ENCODE measurements at regions not wholly inside any gene's neighbourhood (a gene's known extent, or its start where the extent isn't known, plus 50 kb on each side); places are given as distances from the start of the nearest gene placed in this dataset.
A peak's percentile ranks its signal among the peaks of the same experiment; 100 is the strongest.

DNA sequence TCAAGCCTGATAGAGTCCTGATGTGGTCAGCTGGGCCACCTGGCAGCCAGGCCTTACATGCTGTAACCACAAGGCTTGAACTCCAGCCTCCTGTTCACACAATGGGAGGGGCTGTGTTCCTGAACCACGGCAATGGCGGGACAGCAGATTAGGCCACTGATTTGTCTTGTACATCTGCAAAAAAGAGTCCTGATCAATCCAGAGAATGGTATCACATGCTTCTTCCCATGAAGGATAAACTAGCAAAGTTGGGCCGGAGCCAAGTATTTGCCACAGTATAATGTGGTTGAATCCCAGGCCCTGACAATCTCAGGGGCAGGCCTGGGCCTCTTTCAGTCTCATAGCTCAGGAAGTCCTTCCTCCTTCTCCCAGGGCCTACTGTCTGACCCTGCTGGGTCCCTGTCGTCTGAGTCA lies 2182.5 kb upstream of the AGA start:
- Histone ChIP-seq H3K27ac (ENCODE audit: low read depth, low read length) (no peak overlapping the region), H3K79me2 (ENCODE audit: control insufficient read depth, insufficient read depth, low read length) (no peaks in the 10 kb centered on the region), H2BK120ac (ENCODE audit: low read depth, low read length) (no peak overlapping the region), H3K18ac (ENCODE audit: low read length) (no peak overlapping the region), H3K79me1 (ENCODE audit: low read length) (no peaks in the 10 kb centered on the region), H4K8ac (ENCODE audit: low read depth, low read length) (no peak overlapping the region), H3K36me3 (ENCODE audit: control insufficient read depth, insufficient read depth, low read length) (no peaks in the 10 kb centered on the region), H3K56ac (ENCODE audit: low read length) (peak overlapping the region; percentile 28), H3K4me2 (ENCODE audit: low read length) (no peak overlapping the region), H3K4me3 (ENCODE audit: low read length) (no peak overlapping the region), H2BK15ac (replicated peaks; ENCODE audit: low read depth) (no peak overlapping the region), H3K23ac (ENCODE audit: low read length) (no peak overlapping the region), H2BK5ac (ENCODE audit: low read length) (no peak overlapping the region), H3K4me1 (ENCODE audit: control insufficient read depth, low read depth, low read length) (no peaks in the 10 kb centered on the region), H3K4ac (ENCODE audit: low read depth, low read length) (no peak overlapping the region), H4K5ac (ENCODE audit: low read length) (no peak overlapping the region), H3K9ac (ENCODE audit: low read length) (no peak overlapping the region), H2AK5ac (ENCODE audit: low read length) (no peak overlapping the region), H3K27me3 (ENCODE audit: insufficient read depth, low read length, poor library complexity) (no peaks in the 10 kb centered on the region)
- WGBS (ENCODE audit: extremely low coverage, insufficient coverage, low lambda C conversion rate), result no CpG with 5 or more reads among the region's 4 CpGs
- DNase-seq, result peak; percentile 34

DNA sequence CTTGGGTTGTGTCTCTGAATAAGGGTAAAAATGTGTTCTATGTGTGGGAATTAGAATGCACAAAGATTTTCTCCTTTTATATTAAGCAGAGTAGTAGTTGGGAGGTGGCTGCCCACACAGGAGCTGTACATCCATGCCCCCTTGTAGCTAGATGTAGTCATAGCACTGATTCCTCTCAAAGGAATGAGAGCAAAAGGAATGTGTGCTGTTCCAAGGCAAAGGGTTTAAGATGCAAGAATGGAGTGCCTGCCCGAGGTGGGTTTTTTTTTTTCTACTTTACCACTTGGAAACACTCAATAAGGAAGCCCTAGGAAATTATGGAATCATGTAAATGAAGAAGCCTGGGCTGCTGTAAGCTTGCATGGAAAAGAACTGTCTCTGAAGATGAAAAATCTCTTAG lies 2183.2 kb upstream of the AGA start:
- H3K4me2 ChIP-seq (ENCODE audit: low read length), result no peak overlapping the region
- no peak overlapping the region for H3K56ac ChIP-seq (ENCODE audit: low read length)
- no peaks in the 10 kb centered on the region for H3K36me3 ChIP-seq (ENCODE audit: control insufficient read depth, insufficient read depth, low read length)
- no peak overlapping the region for H2BK5ac ChIP-seq (ENCODE audit: low read length)
- H3K18ac ChIP-seq (ENCODE audit: low read length), result no peak overlapping the region
- H4K8ac ChIP-seq (ENCODE audit: low read depth, low read length), result no peak overlapping the region
- no peak overlapping the region for H2BK120ac ChIP-seq (ENCODE audit: low read depth, low read length)
- no peak overlapping the region for H3K27ac ChIP-seq (ENCODE audit: low read depth, low read length)
- H3K27me3 ChIP-seq (ENCODE audit: insufficient read depth, low read length, poor library complexity), result no peaks in the 10 kb centered on the region
- H3K4me1 ChIP-seq (ENCODE audit: control insufficient read depth, low read depth, low read length), result no peaks in the 10 kb centered on the region
- H3K4ac ChIP-seq (ENCODE audit: low read depth, low read length), result no peak overlapping the region
- H3K4me3 ChIP-seq (ENCODE audit: low read length), result no peak overlapping the region
- no peaks in the 10 kb centered on the region for H3K79me2 ChIP-seq (ENCODE audit: control insufficient read depth, insufficient read depth, low read length)
- no peak overlapping the region for H2AK5ac ChIP-seq (ENCODE audit: low read length)
- no peaks in the 10 kb centered on the region for H3K79me1 ChIP-seq (ENCODE audit: low read length)
- H4K5ac ChIP-seq (ENCODE audit: low read length), result no peak overlapping the region
- no peak overlapping the region for H3K9ac ChIP-seq (ENCODE audit: low read length)
- H2BK15ac ChIP-seq (replicated peaks; ENCODE audit: low read depth), result no peak overlapping the region
- WGBS (ENCODE audit: extremely low coverage, insufficient coverage, low lambda C conversion rate), result no CpG with 5 or more reads among the region's 1 CpG
- DNase-seq, result peak; percentile 53
- no peak overlapping the region for H3K23ac ChIP-seq (ENCODE audit: low read length)

DNA sequence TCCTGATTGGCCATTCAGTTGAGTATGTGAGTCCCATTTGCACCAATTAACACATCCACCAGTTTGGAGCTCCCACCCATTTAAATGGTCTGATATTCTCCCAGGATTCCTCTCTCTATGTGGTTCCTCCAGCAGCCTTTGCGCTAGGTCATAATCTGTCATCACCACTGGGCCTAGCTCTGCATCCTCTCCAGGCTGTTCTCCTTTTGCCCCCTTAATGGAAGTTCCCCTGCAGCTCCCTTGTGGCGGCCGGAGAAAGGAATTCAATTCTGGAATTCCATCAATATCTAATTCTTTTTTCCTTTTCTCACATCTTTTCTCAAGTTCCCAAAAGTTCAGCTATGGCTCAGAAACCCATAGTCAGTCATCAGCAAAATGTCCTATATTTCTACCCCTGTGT lies 2184.4 kb upstream of the AGA start:
- H3K18ac ChIP-seq (ENCODE audit: low read length), result no peak overlapping the region
- H3K4me1 ChIP-seq (ENCODE audit: control insufficient read depth, low read depth, low read length), result no peaks in the 10 kb centered on the region
- no peak overlapping the region for H2BK15ac ChIP-seq (replicated peaks; ENCODE audit: low read depth)
- H3K27me3 ChIP-seq (ENCODE audit: insufficient read depth, low read length, poor library complexity), result no peaks in the 10 kb centered on the region
- no CpG with 5 or more reads among the region's 3 CpGs for WGBS (ENCODE audit: extremely low coverage, insufficient coverage, low lambda C conversion rate)
- no peak overlapping the region for H2BK5ac ChIP-seq (ENCODE audit: low read length)
- H3K36me3 ChIP-seq (ENCODE audit: control insufficient read depth, insufficient read depth, low read length), result no peaks in the 10 kb centered on the region
- no peak overlapping the region for H3K4me3 ChIP-seq (ENCODE audit: low read length)
- no peak overlapping the region for H3K23ac ChIP-seq (ENCODE audit: low read length)
- peak; percentile 71 for DNase-seq
- H3K4ac ChIP-seq (ENCODE audit: low read depth, low read length), result no peak overlapping the region
- H3K56ac ChIP-seq (ENCODE audit: low read length), result no peak overlapping the region
- no peak overlapping the region for H3K27ac ChIP-seq (ENCODE audit: low read depth, low read length)
- no peaks in the 10 kb centered on the region for H3K79me2 ChIP-seq (ENCODE audit: control insufficient read depth, insufficient read depth, low read length)
- H4K8ac ChIP-seq (ENCODE audit: low read depth, low read length), result no peak overlapping the region
- no peak overlapping the region for H4K5ac ChIP-seq (ENCODE audit: low read length)
- no peak overlapping the region for H3K9ac ChIP-seq (ENCODE audit: low read length)
- H2AK5ac ChIP-seq (ENCODE audit: low read length), result no peak overlapping the region
- H2BK120ac ChIP-seq (ENCODE audit: low read depth, low read length), result no peak overlapping the region
- no peak overlapping the region for H3K4me2 ChIP-seq (ENCODE audit: low read length)
- no peaks in the 10 kb centered on the region for H3K79me1 ChIP-seq (ENCODE audit: low read length)

DNA sequence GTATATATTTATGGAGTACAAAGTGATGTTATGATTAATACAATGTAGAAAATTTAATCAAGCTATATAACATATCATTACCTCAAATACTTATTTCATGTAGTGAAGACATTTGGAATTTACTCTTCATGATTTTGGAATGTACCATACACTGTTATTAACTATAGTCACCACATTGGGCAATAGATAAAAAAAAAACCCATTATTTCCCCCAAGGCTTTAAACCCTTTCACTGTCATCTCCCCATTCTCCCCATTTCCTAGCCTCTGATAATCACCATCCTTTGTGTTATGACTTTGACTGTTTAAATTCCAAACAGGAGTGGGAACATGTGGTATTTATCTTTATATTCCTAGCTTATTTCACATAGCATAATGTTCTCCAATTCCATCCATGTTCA lies 2189.1 kb upstream of the AGA start:
- no peak overlapping the region for H3K27ac ChIP-seq (ENCODE audit: low read depth, low read length)
- no peak overlapping the region for H3K9ac ChIP-seq (ENCODE audit: low read length)
- no peak overlapping the region for H4K8ac ChIP-seq (ENCODE audit: low read depth, low read length)
- no peaks in the 10 kb centered on the region for H3K79me1 ChIP-seq (ENCODE audit: low read length)
- H3K56ac ChIP-seq (ENCODE audit: low read length), result no peak overlapping the region
- no peak overlapping the region for H3K4me2 ChIP-seq (ENCODE audit: low read length)
- no peak for DNase-seq
- H4K5ac ChIP-seq (ENCODE audit: low read length), result no peak overlapping the region
- no peak overlapping the region for H2BK15ac ChIP-seq (replicated peaks; ENCODE audit: low read depth)
- no peak overlapping the region for H3K23ac ChIP-seq (ENCODE audit: low read length)
- no peaks in the 10 kb centered on the region for H3K4me1 ChIP-seq (ENCODE audit: control insufficient read depth, low read depth, low read length)
- no peaks in the 10 kb centered on the region for H3K79me2 ChIP-seq (ENCODE audit: control insufficient read depth, insufficient read depth, low read length)
- no peak overlapping the region for H3K18ac ChIP-seq (ENCODE audit: low read length)
- no peak overlapping the region for H2BK120ac ChIP-seq (ENCODE audit: low read depth, low read length)
- H2BK5ac ChIP-seq (ENCODE audit: low read length), result no peak overlapping the region
- no peak overlapping the region for H2AK5ac ChIP-seq (ENCODE audit: low read length)
- H3K27me3 ChIP-seq (ENCODE audit: insufficient read depth, low read length, poor library complexity), result no peaks in the 10 kb centered on the region
- H3K4ac ChIP-seq (ENCODE audit: low read depth, low read length), result no peak overlapping the region
- no peak overlapping the region for H3K4me3 ChIP-seq (ENCODE audit: low read length)
- H3K36me3 ChIP-seq (ENCODE audit: control insufficient read depth, insufficient read depth, low read length), result no peaks in the 10 kb centered on the region

DNA sequence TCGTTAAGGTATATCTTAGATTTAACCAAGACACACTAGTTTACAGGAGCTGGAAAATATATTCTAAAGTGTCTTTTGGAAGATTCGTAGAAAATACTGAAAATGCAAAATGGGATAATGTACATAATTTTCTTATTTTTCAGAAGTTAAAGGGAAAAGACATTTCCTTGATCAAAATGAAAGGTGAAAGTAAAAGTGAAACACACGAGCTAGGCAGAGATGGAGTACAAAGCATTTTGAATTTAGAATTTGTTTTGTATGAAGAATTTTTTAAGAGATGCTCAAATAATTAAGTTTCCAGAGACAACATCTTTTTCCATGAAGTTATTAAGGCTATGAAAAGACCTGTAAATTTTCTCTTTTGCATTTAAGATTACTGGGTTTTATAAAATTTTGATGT lies 2192.6 kb upstream of the AGA start:
- H2AK5ac ChIP-seq (ENCODE audit: low read length), result no peak overlapping the region
- DNase-seq, result no peak
- H3K9ac ChIP-seq (ENCODE audit: low read length), result no peak overlapping the region
- no peak overlapping the region for H3K18ac ChIP-seq (ENCODE audit: low read length)
- H3K4me1 ChIP-seq (ENCODE audit: control insufficient read depth, low read depth, low read length), result no peaks in the 10 kb centered on the region
- H3K4ac ChIP-seq (ENCODE audit: low read depth, low read length), result no peak overlapping the region
- H3K23ac ChIP-seq (ENCODE audit: low read length), result no peak overlapping the region
- H2BK5ac ChIP-seq (ENCODE audit: low read length), result no peak overlapping the region
- no peak overlapping the region for H3K27ac ChIP-seq (ENCODE audit: low read depth, low read length)
- no peaks in the 10 kb centered on the region for H3K79me2 ChIP-seq (ENCODE audit: control insufficient read depth, insufficient read depth, low read length)
- H3K79me1 ChIP-seq (ENCODE audit: low read length), result no peaks in the 10 kb centered on the region
- H2BK15ac ChIP-seq (replicated peaks; ENCODE audit: low read depth), result no peak overlapping the region
- H3K4me2 ChIP-seq (ENCODE audit: low read length), result no peak overlapping the region
- H4K5ac ChIP-seq (ENCODE audit: low read length), result no peak overlapping the region
- H3K4me3 ChIP-seq (ENCODE audit: low read length), result no peak overlapping the region
- no peak overlapping the region for H2BK120ac ChIP-seq (ENCODE audit: low read depth, low read length)
- H4K8ac ChIP-seq (ENCODE audit: low read depth, low read length), result no peak overlapping the region
- 100% methylated on average over 1 of the region's 3 CpGs for WGBS (ENCODE audit: extremely low coverage, insufficient coverage, low lambda C conversion rate)
- H3K56ac ChIP-seq (ENCODE audit: low read length), result no peak overlapping the region
- no peaks in the 10 kb centered on the region for H3K27me3 ChIP-seq (ENCODE audit: insufficient read depth, low read length, poor library complexity)
- H3K36me3 ChIP-seq (ENCODE audit: control insufficient read depth, insufficient read depth, low read length), result no peaks in the 10 kb centered on the region

DNA sequence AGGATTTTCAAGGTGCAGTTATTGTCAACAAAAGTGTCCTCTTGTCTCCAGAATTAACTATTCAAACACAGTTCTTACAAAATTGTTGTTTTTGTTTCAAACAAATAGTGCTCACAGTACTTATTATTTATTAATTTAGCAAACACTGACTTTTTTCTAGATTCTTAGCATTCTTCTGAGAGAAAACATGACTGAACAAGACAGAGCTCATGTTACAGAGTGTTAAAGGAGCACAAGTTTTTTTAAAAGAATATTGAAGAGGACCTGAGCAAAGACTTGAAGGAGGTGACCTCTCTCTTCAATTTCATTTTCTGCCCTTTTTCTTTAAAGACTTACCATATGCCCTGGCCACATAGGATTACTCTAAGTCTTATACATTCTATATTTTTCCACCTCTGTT lies 2220.3 kb upstream of the AGA start:
- Histone ChIP-seq H3K79me2 (ENCODE audit: control insufficient read depth, insufficient read depth, low read length) (no peaks in the 10 kb centered on the region), H3K27me3 (ENCODE audit: insufficient read depth, low read length, poor library complexity) (no peaks in the 10 kb centered on the region), H2BK15ac (replicated peaks; ENCODE audit: low read depth) (no peak overlapping the region), H3K18ac (ENCODE audit: low read length) (no peak overlapping the region), H4K5ac (ENCODE audit: low read length) (no peak overlapping the region), H3K9ac (ENCODE audit: low read length) (no peak overlapping the region), H3K56ac (ENCODE audit: low read length) (no peak overlapping the region), H2BK5ac (ENCODE audit: low read length) (no peak overlapping the region), H3K23ac (ENCODE audit: low read length) (no peak overlapping the region), H2BK120ac (ENCODE audit: low read depth, low read length) (no peak overlapping the region), H3K4me1 (ENCODE audit: control insufficient read depth, low read depth, low read length) (no peaks in the 10 kb centered on the region), H3K4me3 (ENCODE audit: low read length) (no peak overlapping the region), H3K4ac (ENCODE audit: low read depth, low read length) (no peak overlapping the region), H2AK5ac (ENCODE audit: low read length) (no peak overlapping the region), H4K8ac (ENCODE audit: low read depth, low read length) (no peak overlapping the region), H3K4me2 (ENCODE audit: low read length) (no peak overlapping the region), H3K36me3 (ENCODE audit: control insufficient read depth, insufficient read depth, low read length) (no peaks in the 10 kb centered on the region), H3K27ac (ENCODE audit: low read depth, low read length) (no peak overlapping the region), H3K79me1 (ENCODE audit: low read length) (no peaks in the 10 kb centered on the region)
- DNase-seq, result no peak

All from mesendoderm (in vitro differentiated cells).